IMR-90 (cell line): ENCODE measurements at regions not wholly inside any gene's neighbourhood (a gene's known extent, or its start where the extent isn't known, plus 50 kb on each side); places are given as distances from the start of the nearest gene placed in this dataset.

Experiments
- ATAC-seq: fragments of 200-7000 bp; cut with Tn5 transposase; 2 replicates; pipeline ENCODE4 v1.9.1; 2020; ENCODE audit warnings: low read depth, mild to moderate bottlenecking, moderate library complexity
- BruUV-seq: library from RNA; stranded (reverse); fragments of 400-500 nt; replicated peaks from 2 replicates; lab custom pipeline; 2021; lab: Mats Ljungman, UMichigan
- CTCF ChIA-PET: fragments of 300-600 bp; formaldehyde crosslinking; extraction: SDS; loops from one replicate; lab custom pipeline; 2021; ENCODE audit warnings: antibody characterized with exemption; lab: Yijun Ruan, JAX
- POLR2A ChIA-PET: fragments of 300-600 bp; sonication (Branson Sonifier 250); formaldehyde crosslinking; loops from one replicate; lab custom pipeline; 2022; ENCODE audit warnings: antibody characterized with exemption; ENCODE audit not compliant: unreplicated experiment; lab: Charles Lee
- DNase-seq: peaks from one replicate; pipeline ENCODE4 v3.0.0; 2013
- H2AFZ ChIP-seq: replicated peaks from 2 replicates; pipeline ENCODE3; 2013; ENCODE audit warnings: low read length, mild to moderate bottlenecking; ENCODE audit not compliant: poor library complexity
- H2AK5ac ChIP-seq: 2 replicates; pipeline ENCODE4 v1.6.1; 2013; ENCODE audit warnings: low read depth, low read length, inconsistent platforms
- H2AK9ac ChIP-seq: replicated peaks from 2 replicates; pipeline ENCODE3; 2013; ENCODE audit warnings: mild to moderate bottlenecking, low read depth, low read length, moderate library complexity; ENCODE audit not compliant: poor library complexity
- H2BK120ac ChIP-seq: 2 replicates; pipeline ENCODE4 v1.6.1; 2013; ENCODE audit warnings: low read depth, low read length, inconsistent platforms
- H2BK15ac ChIP-seq: 3 replicates; pipeline ENCODE4 v1.6.1; 2013; ENCODE audit warnings: low read depth, low read length, inconsistent platforms
- H2BK20ac ChIP-seq: 2 replicates; pipeline ENCODE4 v1.6.1; 2013; ENCODE audit warnings: low read depth, mild to moderate bottlenecking, inconsistent platforms, low read length, moderate library complexity
- H2BK5ac ChIP-seq: 2 replicates; pipeline ENCODE4 v1.6.1; 2013; ENCODE audit warnings: mild to moderate bottlenecking, low read depth, low read length, inconsistent platforms; ENCODE audit not compliant: poor library complexity, severe bottlenecking
- H3K14ac ChIP-seq: replicated peaks from 2 replicates; pipeline ENCODE4 v1.6.1; 2013; ENCODE audit warnings: low read depth, low read length, inconsistent platforms
- H3K18ac ChIP-seq: 2 replicates; pipeline ENCODE4 v1.6.1; 2013; ENCODE audit warnings: low read depth, low read length, control low read depth
- H3K23ac ChIP-seq: 2 replicates; pipeline ENCODE4 v1.6.1; 2013; ENCODE audit warnings: low read depth, low read length, inconsistent platforms
- H3K27ac ChIP-seq: 2 replicates; pipeline ENCODE4 v1.5.1; 2013; ENCODE audit warnings: mild to moderate bottlenecking, control low read depth, low read length; ENCODE audit not compliant: insufficient read depth
- H3K27me3 ChIP-seq: 2 replicates; pipeline ENCODE4 v1.6.1; 2013; ENCODE audit warnings: low read length; ENCODE audit not compliant: control insufficient read depth, insufficient read depth
- H3K36me3 ChIP-seq: 2 replicates; pipeline ENCODE4 v1.6.1; 2013; ENCODE audit warnings: low read length, mixed read lengths; ENCODE audit not compliant: control insufficient read depth, insufficient read depth
- H3K4ac ChIP-seq: 2 replicates; pipeline ENCODE4 v1.6.1; 2013; ENCODE audit warnings: low read depth, low read length, inconsistent platforms
- H3K4me1 ChIP-seq: 2 replicates; pipeline ENCODE4 v1.6.1; 2013; ENCODE audit warnings: low read length, mixed read lengths; ENCODE audit not compliant: control insufficient read depth, insufficient read depth
- H3K4me2 ChIP-seq: 2 replicates; pipeline ENCODE4 v1.6.1; 2013; ENCODE audit warnings: low read depth, mild to moderate bottlenecking, control low read depth, low read length, moderate library complexity
- H3K4me3 ChIP-seq: 2 replicates; pipeline ENCODE4 v1.5.1; 2013; ENCODE audit warnings: low read depth, mild to moderate bottlenecking, control low read depth, low read length, moderate library complexity; ENCODE audit not compliant: insufficient read depth
- H3K56ac ChIP-seq: 2 replicates; pipeline ENCODE4 v1.6.1; 2013; ENCODE audit warnings: low read length, inconsistent platforms; ENCODE audit not compliant: insufficient read depth; ENCODE audit errors: extremely low read depth
- H3K79me1 ChIP-seq, 2 experiments: 2 replicates each; pipeline ENCODE4 v1.6.1; 2013; ENCODE audit warnings: low read length in 2 of 2, inconsistent platforms in 1 of 2, low read depth in 1 of 2
- H3K9ac ChIP-seq: 2 replicates; pipeline ENCODE4 v1.6.1; 2013; ENCODE audit warnings: low read depth, low read length, control low read depth
- H3K9me1 ChIP-seq: 2 replicates; pipeline ENCODE4 v1.6.1; 2013; ENCODE audit warnings: low read length, inconsistent platforms; ENCODE audit not compliant: insufficient read depth
- H3K9me3 ChIP-seq: 2 replicates; pipeline ENCODE4 v1.6.1; 2013; ENCODE audit warnings: low read length; ENCODE audit not compliant: control insufficient read depth, insufficient read depth
- H4K20me1 ChIP-seq: 2 replicates; pipeline ENCODE4 v1.6.1; 2013; ENCODE audit warnings: low read length, inconsistent platforms; ENCODE audit not compliant: insufficient read depth
- H4K5ac ChIP-seq: 2 replicates; pipeline ENCODE4 v1.6.1; 2013; ENCODE audit warnings: mild to moderate bottlenecking, low read depth, low read length, control low read depth
- H4K8ac ChIP-seq, 2 experiments: 2 replicates each; pipeline ENCODE4 v1.6.1; 2013; ENCODE audit warnings: low read depth in 2 of 2, low read length in 2 of 2, control low read depth in 1 of 2, inconsistent platforms in 1 of 2
- H4K91ac ChIP-seq: 2 replicates; pipeline ENCODE4 v1.6.1; 2013; ENCODE audit warnings: low read depth, low read length, inconsistent platforms; ENCODE audit not compliant: insufficient read depth
- BHLHE40 ChIP-seq: fragments of 150-350 bp; IDR thresholded peaks from 2 replicates; pipeline ENCODE4 v1.6.1; 2016; ENCODE audit warnings: mild to moderate bottlenecking, low read depth, low read length
- CEBPB ChIP-seq: IDR thresholded peaks from 2 replicates; pipeline ENCODE4 v1.6.1; 2012; ENCODE audit warnings: low read depth, low read length, improper control_type of control experiment
- CHD1 ChIP-seq: IDR thresholded peaks from 2 replicates; pipeline ENCODE4 v1.6.1; 2012; ENCODE audit warnings: low read depth, low read length, improper control_type of control experiment
- FOS ChIP-seq: fragments of 150-350 bp; IDR thresholded peaks from 2 replicates; pipeline ENCODE4 v1.6.1; 2016; ENCODE audit warnings: low read depth, low read length
- MAFK ChIP-seq: IDR thresholded peaks from 2 replicates; pipeline ENCODE4 v1.6.1; 2012; ENCODE audit warnings: low read depth, low read length, improper control_type of control experiment
- MAZ ChIP-seq: IDR thresholded peaks from 2 replicates; pipeline ENCODE4 v1.6.1; 2012; ENCODE audit warnings: low read depth, mild to moderate bottlenecking, low read length, improper control_type of control experiment, moderate library complexity, borderline replicate concordance
- MXI1 ChIP-seq: IDR thresholded peaks from 2 replicates; pipeline ENCODE4 v1.6.1; 2012; ENCODE audit warnings: low read depth, mild to moderate bottlenecking, low read length, moderate library complexity, borderline replicate concordance
- NFE2L2 ChIP-seq: fragments of 150-350 bp; IDR thresholded peaks from 2 replicates; pipeline ENCODE4 v1.6.1; 2016; ENCODE audit warnings: low read depth, mild to moderate bottlenecking, low read length
- RAD21 ChIP-seq: IDR thresholded peaks from 2 replicates; pipeline ENCODE4 v1.6.1; 2012; ENCODE audit warnings: low read length, improper control_type of control experiment
- RCOR1 ChIP-seq: IDR thresholded peaks from 2 replicates; pipeline ENCODE4 v1.6.1; 2012; ENCODE audit warnings: mild to moderate bottlenecking, low read length, improper control_type of control experiment; ENCODE audit not compliant: insufficient replicate concordance
- SMC3 ChIP-seq: fragments of 150-350 bp; IDR thresholded peaks from 2 replicates; pipeline ENCODE4 v1.6.1; 2016; ENCODE audit warnings: low read depth, mild to moderate bottlenecking, antibody characterized with exemption, low read length, moderate library complexity
- WGBS, 2 experiments: methylation state at CpG; one replicate each; pipeline versions ENCODE4 v1.1.5 to v1.1.7; 2013; ENCODE audit warnings: missing lambda C conversion rate in 2 of 2; ENCODE audit not compliant: insufficient read length in 1 of 2; ENCODE audit errors: extremely low coverage in 2 of 2; 5-methylcytosine and 5-hydroxymethylcytosine counted together
- dilution Hi-C: fragments of 300-500 bp; cut with HindIII; formaldehyde crosslinking; loops from one replicate; pipeline ENCODE4 v1.14.3; 2018; ENCODE audit warnings: low sequenced_read_pairs; ENCODE audit not compliant: unreplicated experiment
- in situ Hi-C: fragments of 300-500 bp; cut with MboI; formaldehyde crosslinking; loops from 3 replicates; pipeline ENCODE4 v1.14.3; 2019; ENCODE audit warnings: low sequenced_read_pairs, inconsistent platforms, mixed read lengths
- intact Hi-C: fragments of 100-400 bp; cut with micrococcal nuclease; formaldehyde crosslinking; loops from 2 replicates; pipeline ENCODE4 v1.10.0; 2022
- TF ChIP-seq, protein P1 (sequence below): conservative IDR thresholded peaks from 2 replicates; pipeline ENCODE4 v1.5.1; 2012; ENCODE audit warnings: mild to moderate bottlenecking, low read depth, low read length, improper control_type of control experiment
- TF ChIP-seq, protein P2 (sequence below): fragments of 150-350 bp; IDR thresholded peaks from 2 replicates; pipeline ENCODE4 v1.6.1; 2017; ENCODE audit warnings: mild to moderate bottlenecking, antibody characterized with exemption, low read length, low read depth
- TF ChIP-seq, protein P3 (sequence below): fragments of 150-350 bp; IDR thresholded peaks from 2 replicates; pipeline ENCODE4 v1.6.1; 2016; ENCODE audit warnings: low read depth, mild to moderate bottlenecking, low read length, moderate library complexity, borderline replicate concordance

DNA sequence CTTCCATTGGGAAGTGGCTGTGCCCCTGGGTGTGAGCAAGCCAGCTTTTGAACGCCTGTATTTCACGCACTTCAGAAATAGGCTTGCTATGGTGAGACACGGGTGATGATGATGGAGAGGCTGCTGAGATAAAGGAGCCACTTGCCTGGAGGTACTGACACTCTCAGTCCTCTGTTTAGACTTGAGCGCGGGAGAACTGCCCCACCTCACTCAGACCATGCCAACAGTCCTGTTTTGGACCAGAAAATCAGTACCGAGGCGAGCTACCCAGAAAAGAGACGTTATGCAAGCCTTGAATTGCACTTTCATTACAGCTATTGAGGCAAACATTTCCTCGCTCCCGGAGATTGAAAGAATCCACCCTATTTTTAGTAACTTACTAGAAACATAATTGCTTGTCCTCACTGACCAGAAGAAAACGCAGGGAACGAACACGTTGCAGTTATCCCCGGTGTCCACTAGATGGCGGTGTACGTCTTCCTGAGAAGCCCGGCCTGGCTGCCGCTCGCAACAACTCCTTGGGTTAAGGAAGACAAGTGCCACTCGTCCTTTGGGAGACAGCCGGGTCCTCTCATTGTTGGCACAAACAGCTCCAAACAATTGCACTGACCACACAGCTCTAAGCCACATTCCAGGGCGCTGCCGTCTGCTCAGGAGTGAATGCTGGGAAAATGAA lies 142.4 kb downstream of the PSAT1 start:
- BruUV-seq, result no TSS peak
- Histone ChIP-seq H3K18ac (no peak overlapping the region), H2AK9ac (peak overlapping the region; percentile 89), H2AFZ (peak overlapping the region; percentile 86), H3K9ac (no peak overlapping the region), H3K14ac (no peak overlapping the region), H2BK120ac (peak overlapping the region; percentile 49), H2BK5ac (no peak overlapping the region), H3K4me2 (peak overlapping the region; percentile 57), H3K23ac (peak overlapping the region; percentile 10), H3K4me1 (no peaks in the 10 kb centered on the region), H3K27me3 (peaks cover 14% of the 10 kb centered on the region), H4K5ac (no peak overlapping the region), H3K9me3 (no peaks in the 10 kb centered on the region), H2AK5ac (no peak overlapping the region), H3K4me3 (peak overlapping the region; percentile 5; the same call in 1 of the 2 replicates), H3K27ac (no peak overlapping the region), H4K91ac (no peak overlapping the region), H4K20me1 (no peaks in the 10 kb centered on the region), H3K9me1 (no peaks in the 10 kb centered on the region), H3K79me1 (no peaks in the 10 kb centered on the region), H3K4ac (peak overlapping the region; percentile 4), H4K8ac (peak overlapping the region in 1 of 2 experiments; percentile 55; a peak in 1 of 4 replicates), H3K36me3 (no peaks in the 10 kb centered on the region), H2BK15ac (no peak overlapping the region), H3K56ac (0 out of 2 replicates have a peak overlapping the region, but pooled peaks have one; percentile 2), H2BK20ac (peak overlapping the region; percentile 56; the same call in 1 of the 2 replicates)
- ChIA-PET CTCF (interaction anchor here (0.7 to 1.6 kb wide), 6 partner anchors 9 to 163 kb away, joined by 3 to 14 read pairs (median 4); no protein-coding TSS in a partner anchor), POLR2A (no interaction called here)
- WGBS, 2 experiments, result no CpG with 5 or more reads among the region's 23 CpGs
- intact Hi-C loops, result loop anchor here (1.0 to 2.0 kb wide), 4 partner anchors 73 to 1131 kb away; partner anchors contain the start of gene TLE4
- ATAC-seq, result peak; percentile 97
- DNase-seq, result peak; percentile 89
- dilution Hi-C loops, result no loop called here
- in situ Hi-C loops, result loop anchor here (25.0 kb wide), 1 partner anchor 698 kb away; no protein-coding TSS in a partner anchor
- TF ChIP-seq RAD21 (peak; percentile 97), CHD1 (no peak), BHLHE40 (no peak), SMC3 (peak; percentile 90), RCOR1 (no peak), MAZ (no peak), NFE2L2 (no peak), MAFK (no peak), FOS (no peak), CEBPB (peak; percentile 45; the same call in 1 of the 2 replicates), MXI1 (no peak)
- TF ChIP-seq, protein P1, sequence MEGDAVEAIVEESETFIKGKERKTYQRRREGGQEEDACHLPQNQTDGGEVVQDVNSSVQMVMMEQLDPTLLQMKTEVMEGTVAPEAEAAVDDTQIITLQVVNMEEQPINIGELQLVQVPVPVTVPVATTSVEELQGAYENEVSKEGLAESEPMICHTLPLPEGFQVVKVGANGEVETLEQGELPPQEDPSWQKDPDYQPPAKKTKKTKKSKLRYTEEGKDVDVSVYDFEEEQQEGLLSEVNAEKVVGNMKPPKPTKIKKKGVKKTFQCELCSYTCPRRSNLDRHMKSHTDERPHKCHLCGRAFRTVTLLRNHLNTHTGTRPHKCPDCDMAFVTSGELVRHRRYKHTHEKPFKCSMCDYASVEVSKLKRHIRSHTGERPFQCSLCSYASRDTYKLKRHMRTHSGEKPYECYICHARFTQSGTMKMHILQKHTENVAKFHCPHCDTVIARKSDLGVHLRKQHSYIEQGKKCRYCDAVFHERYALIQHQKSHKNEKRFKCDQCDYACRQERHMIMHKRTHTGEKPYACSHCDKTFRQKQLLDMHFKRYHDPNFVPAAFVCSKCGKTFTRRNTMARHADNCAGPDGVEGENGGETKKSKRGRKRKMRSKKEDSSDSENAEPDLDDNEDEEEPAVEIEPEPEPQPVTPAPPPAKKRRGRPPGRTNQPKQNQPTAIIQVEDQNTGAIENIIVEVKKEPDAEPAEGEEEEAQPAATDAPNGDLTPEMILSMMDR, result peak; percentile 95
- TF ChIP-seq, protein P2, sequence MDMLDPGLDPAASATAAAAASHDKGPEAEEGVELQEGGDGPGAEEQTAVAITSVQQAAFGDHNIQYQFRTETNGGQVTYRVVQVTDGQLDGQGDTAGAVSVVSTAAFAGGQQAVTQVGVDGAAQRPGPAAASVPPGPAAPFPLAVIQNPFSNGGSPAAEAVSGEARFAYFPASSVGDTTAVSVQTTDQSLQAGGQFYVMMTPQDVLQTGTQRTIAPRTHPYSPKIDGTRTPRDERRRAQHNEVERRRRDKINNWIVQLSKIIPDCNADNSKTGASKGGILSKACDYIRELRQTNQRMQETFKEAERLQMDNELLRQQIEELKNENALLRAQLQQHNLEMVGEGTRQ, result no peak
- TF ChIP-seq, protein P3, sequence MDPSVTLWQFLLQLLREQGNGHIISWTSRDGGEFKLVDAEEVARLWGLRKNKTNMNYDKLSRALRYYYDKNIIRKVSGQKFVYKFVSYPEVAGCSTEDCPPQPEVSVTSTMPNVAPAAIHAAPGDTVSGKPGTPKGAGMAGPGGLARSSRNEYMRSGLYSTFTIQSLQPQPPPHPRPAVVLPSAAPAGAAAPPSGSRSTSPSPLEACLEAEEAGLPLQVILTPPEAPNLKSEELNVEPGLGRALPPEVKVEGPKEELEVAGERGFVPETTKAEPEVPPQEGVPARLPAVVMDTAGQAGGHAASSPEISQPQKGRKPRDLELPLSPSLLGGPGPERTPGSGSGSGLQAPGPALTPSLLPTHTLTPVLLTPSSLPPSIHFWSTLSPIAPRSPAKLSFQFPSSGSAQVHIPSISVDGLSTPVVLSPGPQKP, result no peak
